Kidney (tissue), 13 donors: ENCODE measurements at regions not wholly inside any gene's neighbourhood (a gene's known extent, or its start where the extent isn't known, plus 50 kb on each side); places are given as distances from the start of the nearest gene placed in this dataset.

Source experiments
- DNase-seq, 5 donors: peaks; one replicate each; pipeline ENCODE4 v3.0.0-alpha.2; 2013 to 2020
- FAIRE-seq: peaks from 2 replicates; lab custom pipeline; 2012; peaks lifted over from hg19 to GRCh38; lab: Jason Lieb, UNC
- H3K27ac ChIP-seq, 2 donors: one replicate each; pipeline ENCODE4 v1.7.0; 2013; ENCODE audit warnings: low read depth in 2 of 2, low read length in 2 of 2, inconsistent platforms in 1 of 2
- H3K27me3 ChIP-seq: one replicate; pipeline ENCODE4 v1.7.1; 2013; ENCODE audit warnings: low read length, inconsistent platforms; ENCODE audit not compliant: control insufficient read depth, insufficient read depth
- H3K36me3 ChIP-seq, 3 donors: one replicate each; pipeline versions ENCODE4 v1.7.0 to v1.7.1; 2013; ENCODE audit warnings: low read length in 3 of 3, control low read depth in 1 of 3, inconsistent platforms in 1 of 3; ENCODE audit not compliant: insufficient read depth in 3 of 3, control insufficient read depth in 2 of 3
- H3K4me1 ChIP-seq, 3 donors: one replicate each; pipeline versions ENCODE4 v1.7.0 to v1.7.1; 2013; ENCODE audit warnings: low read length in 3 of 3, inconsistent platforms in 1 of 3, low read depth in 1 of 3; ENCODE audit not compliant: control insufficient read depth in 2 of 3, insufficient read depth in 2 of 3
- H3K4me3 ChIP-seq, 3 donors: one replicate each; pipeline versions ENCODE4 v1.7.0 to v1.8.1; 2013; ENCODE audit warnings: low read length in 3 of 3, control low read depth in 1 of 3, inconsistent platforms in 1 of 3
- H3K9ac ChIP-seq, 3 donors: one replicate each; pipeline versions ENCODE4 v1.7.0 to v1.7.1; 2013; ENCODE audit warnings: low read length in 3 of 3, control low read depth in 1 of 3, inconsistent platforms in 1 of 3
- H3K9me3 ChIP-seq, 3 donors: one replicate each; pipeline versions ENCODE4 v1.7.0 to v1.7.1; 2013; ENCODE audit warnings: low read length in 3 of 3, control low read depth in 1 of 3, inconsistent platforms in 1 of 3; ENCODE audit not compliant: control insufficient read depth in 2 of 3, insufficient read depth in 1 of 3
- CTCF ChIP-seq: IDR thresholded peaks from 3 replicates; pipeline ENCODE4 v1.5.1; 2012; ENCODE audit warnings: mild to moderate bottlenecking, moderate library complexity, borderline replicate concordance; ENCODE audit not compliant: insufficient read depth; ENCODE audit errors: extremely low read depth
- intact Hi-C: fragments of 100-400 bp; cut with DNase I; formaldehyde crosslinking; loops from one replicate; pipeline ENCODE4 v1.11.1; 2022
- donor health status: control.
- donor health status: control.
- donor health status: control.
- donor health status: control.
- donor health status: control.
- donor health status: DM: yes; HTN: yes; CAD: no.
- donor health status: Normal renal cell carcinoma (clear cell type).

GRCh38 chr20:24106150-24106800 is 117.7 kb upstream of the GGTLC1 start:
- no peaks in the 10 kb centered on the region for H3K36me3 ChIP-seq
- H3K4me1 ChIP-seq, result peaks cover 0 to 5% (median 0%) of the 10 kb centered on the region in 3 donors
- H3K9ac ChIP-seq, result no peak overlapping the region
- no peaks in the 10 kb centered on the region for H3K27me3 ChIP-seq
- FAIRE-seq, result no peak
- no peak overlapping the region for H3K27ac ChIP-seq
- H3K4me3 ChIP-seq, result no peak overlapping the region
- no peak for TF ChIP-seq CTCF
- H3K9me3 ChIP-seq, result no peaks in the 10 kb centered on the region
- no peak for DNase-seq
- intact Hi-C loops, result no loop called here

DNA sequence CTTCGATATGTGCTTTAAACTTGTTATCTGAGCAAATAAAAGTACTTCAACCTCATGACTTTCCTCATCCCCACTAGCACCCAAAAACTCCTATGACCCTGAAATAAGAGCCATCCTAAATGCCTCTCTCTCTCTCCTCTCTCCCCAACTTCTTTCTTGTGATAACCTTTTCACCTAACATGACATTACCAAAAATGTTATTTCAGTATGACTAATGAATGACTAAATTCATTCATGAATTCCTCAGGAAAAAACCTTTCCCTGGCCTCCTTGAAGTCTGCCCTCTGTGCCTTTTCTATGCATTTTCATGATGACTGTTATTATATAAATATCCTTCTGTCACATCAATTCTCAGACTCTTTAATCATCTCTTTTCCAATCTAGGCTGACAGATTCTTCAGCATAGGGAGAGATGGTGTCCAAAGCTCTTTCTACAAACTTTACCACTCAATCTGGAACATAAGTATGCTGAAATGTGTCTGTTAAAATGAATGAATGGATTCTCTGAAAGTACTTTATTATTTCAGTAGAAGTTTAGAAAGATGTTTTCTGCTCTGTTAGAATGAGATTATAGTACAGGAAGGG is 114.3 kb upstream of the GGTLC1 start:
- FAIRE-seq (no peak), DNase-seq (no peak)
- TF ChIP-seq CTCF, result no peak
- intact Hi-C loops, result no loop called here
- Histone ChIP-seq H3K4me1 (peaks cover 0 to 5% (median 0%) of the 10 kb centered on the region in 3 donors), H3K9me3 (no peaks in the 10 kb centered on the region), H3K4me3 (no peak overlapping the region), H3K36me3 (no peaks in the 10 kb centered on the region), H3K9ac (no peak overlapping the region), H3K27me3 (no peaks in the 10 kb centered on the region), H3K27ac (no peak overlapping the region)

GRCh38 chr20:24102290-24102689 is 113.7 kb upstream of the GGTLC1 start:
- FAIRE-seq (no peak), DNase-seq (no peak)
- Histone ChIP-seq H3K9ac (no peak overlapping the region), H3K27me3 (no peaks in the 10 kb centered on the region), H3K36me3 (no peaks in the 10 kb centered on the region), H3K27ac (no peak overlapping the region), H3K4me3 (no peak overlapping the region), H3K9me3 (no peaks in the 10 kb centered on the region), H3K4me1 (peaks cover 0 to 5% (median 0%) of the 10 kb centered on the region in 3 donors)
- TF ChIP-seq CTCF, result peak; percentile 30
- intact Hi-C loops, result no loop called here
